B cell (primary cell): ENCODE measurements at regions not wholly inside any gene's neighbourhood (a gene's known extent, or its start where the extent isn't known, plus 50 kb on each side); places are given as distances from the start of the nearest gene placed in this dataset.

Experiments
- EZH2 ChIP-seq: IDR thresholded peaks from 2 replicates; pipeline ENCODE4 v1.6.1; 2012; ENCODE audit warnings: borderline replicate concordance, low read depth, mild to moderate bottlenecking, moderate library complexity, low read length; ENCODE audit not compliant: insufficient read depth, poor library complexity, severe bottlenecking
- TF ChIP-seq, protein P1 (sequence below): fragments of 200-600 bp; IDR thresholded peaks from one replicate; pipeline ENCODE4 v1.8.0; 2022; ENCODE audit warnings: antibody characterized with exemption, mild to moderate bottlenecking

DNA sequence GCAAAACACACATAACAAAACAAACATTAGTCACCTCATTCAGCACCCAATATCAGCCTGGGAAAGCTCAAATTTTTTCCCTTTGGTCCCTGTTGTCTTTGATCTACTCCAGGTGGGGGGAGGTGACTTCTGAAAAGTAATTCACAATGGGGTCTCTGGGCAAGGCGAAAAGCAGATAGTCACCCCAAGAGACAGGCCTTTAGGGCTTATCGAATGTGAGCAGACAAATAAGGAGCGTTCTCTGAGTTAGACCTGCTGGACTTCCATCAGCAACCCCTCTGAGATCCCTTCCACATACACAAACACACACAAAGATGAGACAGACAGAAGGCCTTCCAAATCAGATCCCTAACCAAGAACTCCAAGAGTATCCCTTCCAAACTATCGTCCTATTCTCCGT, 171.0 kb upstream of the SMAD3 start:
- TF ChIP-seq, protein P1, sequence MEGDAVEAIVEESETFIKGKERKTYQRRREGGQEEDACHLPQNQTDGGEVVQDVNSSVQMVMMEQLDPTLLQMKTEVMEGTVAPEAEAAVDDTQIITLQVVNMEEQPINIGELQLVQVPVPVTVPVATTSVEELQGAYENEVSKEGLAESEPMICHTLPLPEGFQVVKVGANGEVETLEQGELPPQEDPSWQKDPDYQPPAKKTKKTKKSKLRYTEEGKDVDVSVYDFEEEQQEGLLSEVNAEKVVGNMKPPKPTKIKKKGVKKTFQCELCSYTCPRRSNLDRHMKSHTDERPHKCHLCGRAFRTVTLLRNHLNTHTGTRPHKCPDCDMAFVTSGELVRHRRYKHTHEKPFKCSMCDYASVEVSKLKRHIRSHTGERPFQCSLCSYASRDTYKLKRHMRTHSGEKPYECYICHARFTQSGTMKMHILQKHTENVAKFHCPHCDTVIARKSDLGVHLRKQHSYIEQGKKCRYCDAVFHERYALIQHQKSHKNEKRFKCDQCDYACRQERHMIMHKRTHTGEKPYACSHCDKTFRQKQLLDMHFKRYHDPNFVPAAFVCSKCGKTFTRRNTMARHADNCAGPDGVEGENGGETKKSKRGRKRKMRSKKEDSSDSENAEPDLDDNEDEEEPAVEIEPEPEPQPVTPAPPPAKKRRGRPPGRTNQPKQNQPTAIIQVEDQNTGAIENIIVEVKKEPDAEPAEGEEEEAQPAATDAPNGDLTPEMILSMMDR: no peak
- TF ChIP-seq EZH2: no peak
